ENCODE measurements at regions not wholly inside any gene's neighbourhood (a gene's known extent, or its start where the extent isn't known, plus 50 kb on each side); places are given as distances from the start of the nearest gene placed in this dataset.

DNA sequence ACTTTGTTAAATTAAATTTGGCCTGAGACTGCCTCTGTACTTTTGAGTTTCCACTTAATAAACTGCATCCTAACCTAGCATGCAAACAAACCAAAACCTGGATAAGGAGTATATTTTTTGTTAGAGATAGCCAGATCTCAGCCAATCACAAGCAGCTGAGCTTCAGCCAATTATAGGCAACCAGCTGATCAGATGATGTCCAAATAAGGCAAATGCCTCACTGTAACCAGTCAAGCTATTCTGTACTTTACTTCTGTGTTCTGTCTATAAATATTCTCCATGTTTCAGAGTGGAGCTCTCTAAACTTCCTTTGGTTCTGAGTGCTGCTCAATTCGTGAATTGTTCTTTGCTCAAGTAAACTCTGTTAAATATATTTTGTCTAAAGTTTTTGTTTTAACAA, 194.6 kb upstream of the RGS17 start:
- TF ChIP-seq, protein P1, sequence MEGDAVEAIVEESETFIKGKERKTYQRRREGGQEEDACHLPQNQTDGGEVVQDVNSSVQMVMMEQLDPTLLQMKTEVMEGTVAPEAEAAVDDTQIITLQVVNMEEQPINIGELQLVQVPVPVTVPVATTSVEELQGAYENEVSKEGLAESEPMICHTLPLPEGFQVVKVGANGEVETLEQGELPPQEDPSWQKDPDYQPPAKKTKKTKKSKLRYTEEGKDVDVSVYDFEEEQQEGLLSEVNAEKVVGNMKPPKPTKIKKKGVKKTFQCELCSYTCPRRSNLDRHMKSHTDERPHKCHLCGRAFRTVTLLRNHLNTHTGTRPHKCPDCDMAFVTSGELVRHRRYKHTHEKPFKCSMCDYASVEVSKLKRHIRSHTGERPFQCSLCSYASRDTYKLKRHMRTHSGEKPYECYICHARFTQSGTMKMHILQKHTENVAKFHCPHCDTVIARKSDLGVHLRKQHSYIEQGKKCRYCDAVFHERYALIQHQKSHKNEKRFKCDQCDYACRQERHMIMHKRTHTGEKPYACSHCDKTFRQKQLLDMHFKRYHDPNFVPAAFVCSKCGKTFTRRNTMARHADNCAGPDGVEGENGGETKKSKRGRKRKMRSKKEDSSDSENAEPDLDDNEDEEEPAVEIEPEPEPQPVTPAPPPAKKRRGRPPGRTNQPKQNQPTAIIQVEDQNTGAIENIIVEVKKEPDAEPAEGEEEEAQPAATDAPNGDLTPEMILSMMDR (IDR thresholded peaks at IDR 0.05; ENCODE audit: insufficient read depth, low read depth, low read length), result no peak
- TF ChIP-seq EZH2 (IDR thresholded peaks at IDR 0.05; ENCODE audit: insufficient read depth, low read length), result no peak
